ENCODE measurements at regions not wholly inside any gene's neighbourhood (a gene's known extent, or its start where the extent isn't known, plus 50 kb on each side); places are given as distances from the start of the nearest gene placed in this dataset.

DNA sequence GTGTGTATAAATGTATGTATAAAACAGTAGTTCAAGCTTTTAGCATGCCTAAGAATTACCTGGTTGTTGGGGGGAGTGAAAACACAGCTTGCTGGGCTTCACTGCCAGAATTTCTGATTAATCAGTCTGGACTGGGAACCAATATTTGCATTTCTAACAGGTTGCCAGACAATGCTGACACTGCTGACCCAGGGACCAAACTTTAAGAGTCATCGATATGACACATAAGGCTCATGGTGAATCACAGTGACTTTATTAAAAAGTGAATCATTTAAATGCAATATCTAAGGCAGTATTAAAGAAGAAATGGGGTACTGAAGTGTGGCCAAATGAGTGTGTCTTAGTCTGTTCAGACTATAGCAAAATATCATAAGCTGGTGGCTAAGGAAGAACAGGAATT, 195.9 kb upstream of the DTNA start:
- TF ChIP-seq CBX5 (IDR thresholded peaks at IDR 0.05; ENCODE audit: low read depth, low read length) (no peak), POLR2A (IDR thresholded peaks at IDR 0.05; ENCODE audit: control extremely low read depth in 1 of 2, low read depth in 2 of 2, low read length in 2 of 2) (no peak), POLR2AphosphoS5 (IDR thresholded peaks at IDR 0.05; ENCODE audit: low read depth, low read length) (no peak), SP4 (IDR thresholded peaks at IDR 0.05; ENCODE audit: low read length) (no peak), CEBPB (IDR thresholded peaks at IDR 0.05; ENCODE audit: low read depth, low read length) (no peak), TCF12 (IDR thresholded peaks at IDR 0.05; ENCODE audit: low read depth, low read length) (no peak), JUND (IDR thresholded peaks at IDR 0.05; ENCODE audit: low read length) (no peak), NRF1 (IDR thresholded peaks at IDR 0.05; ENCODE audit: low read depth, low read length) (no peak)
- TF ChIP-seq, protein P1, sequence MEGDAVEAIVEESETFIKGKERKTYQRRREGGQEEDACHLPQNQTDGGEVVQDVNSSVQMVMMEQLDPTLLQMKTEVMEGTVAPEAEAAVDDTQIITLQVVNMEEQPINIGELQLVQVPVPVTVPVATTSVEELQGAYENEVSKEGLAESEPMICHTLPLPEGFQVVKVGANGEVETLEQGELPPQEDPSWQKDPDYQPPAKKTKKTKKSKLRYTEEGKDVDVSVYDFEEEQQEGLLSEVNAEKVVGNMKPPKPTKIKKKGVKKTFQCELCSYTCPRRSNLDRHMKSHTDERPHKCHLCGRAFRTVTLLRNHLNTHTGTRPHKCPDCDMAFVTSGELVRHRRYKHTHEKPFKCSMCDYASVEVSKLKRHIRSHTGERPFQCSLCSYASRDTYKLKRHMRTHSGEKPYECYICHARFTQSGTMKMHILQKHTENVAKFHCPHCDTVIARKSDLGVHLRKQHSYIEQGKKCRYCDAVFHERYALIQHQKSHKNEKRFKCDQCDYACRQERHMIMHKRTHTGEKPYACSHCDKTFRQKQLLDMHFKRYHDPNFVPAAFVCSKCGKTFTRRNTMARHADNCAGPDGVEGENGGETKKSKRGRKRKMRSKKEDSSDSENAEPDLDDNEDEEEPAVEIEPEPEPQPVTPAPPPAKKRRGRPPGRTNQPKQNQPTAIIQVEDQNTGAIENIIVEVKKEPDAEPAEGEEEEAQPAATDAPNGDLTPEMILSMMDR (IDR thresholded peaks at IDR 0.05; ENCODE audit: control extremely low read depth in 1 of 3, insufficient read depth in 1 of 3, low read depth in 1 of 3, low read length in 3 of 3) = no peak
- TF ChIP-seq, protein P2, sequence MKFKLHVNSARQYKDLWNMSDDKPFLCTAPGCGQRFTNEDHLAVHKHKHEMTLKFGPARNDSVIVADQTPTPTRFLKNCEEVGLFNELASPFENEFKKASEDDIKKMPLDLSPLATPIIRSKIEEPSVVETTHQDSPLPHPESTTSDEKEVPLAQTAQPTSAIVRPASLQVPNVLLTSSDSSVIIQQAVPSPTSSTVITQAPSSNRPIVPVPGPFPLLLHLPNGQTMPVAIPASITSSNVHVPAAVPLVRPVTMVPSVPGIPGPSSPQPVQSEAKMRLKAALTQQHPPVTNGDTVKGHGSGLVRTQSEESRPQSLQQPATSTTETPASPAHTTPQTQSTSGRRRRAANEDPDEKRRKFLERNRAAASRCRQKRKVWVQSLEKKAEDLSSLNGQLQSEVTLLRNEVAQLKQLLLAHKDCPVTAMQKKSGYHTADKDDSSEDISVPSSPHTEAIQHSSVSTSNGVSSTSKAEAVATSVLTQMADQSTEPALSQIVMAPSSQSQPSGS (IDR thresholded peaks at IDR 0.05; ENCODE audit: low read length) = no peak
- TF ChIP-seq, protein P3, sequence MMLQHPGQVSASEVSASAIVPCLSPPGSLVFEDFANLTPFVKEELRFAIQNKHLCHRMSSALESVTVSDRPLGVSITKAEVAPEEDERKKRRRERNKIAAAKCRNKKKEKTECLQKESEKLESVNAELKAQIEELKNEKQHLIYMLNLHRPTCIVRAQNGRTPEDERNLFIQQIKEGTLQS (IDR thresholded peaks at IDR 0.05; ENCODE audit: insufficient read depth, low read depth, low read length) = no peak
- TF ChIP-seq, protein P4, sequence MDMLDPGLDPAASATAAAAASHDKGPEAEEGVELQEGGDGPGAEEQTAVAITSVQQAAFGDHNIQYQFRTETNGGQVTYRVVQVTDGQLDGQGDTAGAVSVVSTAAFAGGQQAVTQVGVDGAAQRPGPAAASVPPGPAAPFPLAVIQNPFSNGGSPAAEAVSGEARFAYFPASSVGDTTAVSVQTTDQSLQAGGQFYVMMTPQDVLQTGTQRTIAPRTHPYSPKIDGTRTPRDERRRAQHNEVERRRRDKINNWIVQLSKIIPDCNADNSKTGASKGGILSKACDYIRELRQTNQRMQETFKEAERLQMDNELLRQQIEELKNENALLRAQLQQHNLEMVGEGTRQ (IDR thresholded peaks at IDR 0.05; ENCODE audit: low read length) = no peak
